ENCODE measurements at regions not wholly inside any gene's neighbourhood (a gene's known extent, or its start where the extent isn't known, plus 50 kb on each side); places are given as distances from the start of the nearest gene placed in this dataset.

GRCh38 chr20:60131375-60131774 lies 173.2 kb downstream of the CDH26 start:
- DNase-seq, result no peak

- DNase-seq, result no peak
These were observed 174.1 kb downstream of the CDH26 start for GRCh38 chr20:60132162-60132826.

GRCh38 chr20:60132827-60133670 lies 174.8 kb downstream of the CDH26 start:
- no peak for DNase-seq

GRCh38 chr20:60135276-60135675 lies 177.1 kb downstream of the CDH26 start:
- DNase-seq, result no peak

- no peak for DNase-seq
These were observed 178.6 kb downstream of the CDH26 start for GRCh38 chr20:60136645-60137401.

- DNase-seq, result peak in 2 of 6 experiments; percentile 10 to 19
These were observed 179.5 kb downstream of the CDH26 start for GRCh38 chr20:60137657-60138245.

- DNase-seq, result peak in 5 of 6 experiments; percentile 0 to 42 (median 6)
These were observed 180.3 kb downstream of the CDH26 start for GRCh38 chr20:60138256-60139220.

GRCh38 chr20:60139663-60140446 lies 181.6 kb downstream of the CDH26 start:
- DNase-seq, result no peak

- no peak for DNase-seq
These were observed 184.4 kb downstream of the CDH26 start for GRCh38 chr20:60142587-60142986.

- no peak for DNase-seq
These were observed 185.1 kb downstream of the CDH26 start for GRCh38 chr20:60143261-60143842.

GRCh38 chr20:60144404-60144803 lies 186.2 kb downstream of the CDH26 start:
- no peak for DNase-seq

GRCh38 chr20:60144974-60145527 lies 186.8 kb downstream of the CDH26 start:
- DNase-seq, result no peak

GRCh38 chr20:60147004-60147403 lies 188.8 kb downstream of the CDH26 start:
- DNase-seq, result no peak

GRCh38 chr20:60148885-60149284 lies 190.7 kb downstream of the CDH26 start:
- no peak for DNase-seq

GRCh38 chr20:60152792-60153191 lies 194.6 kb downstream of the CDH26 start:
- no peak for DNase-seq

- DNase-seq, result no peak
These were observed 202.4 kb downstream of the CDH26 start for GRCh38 chr20:60160451-60161145.

GRCh38 chr20:60167812-60168211 lies 209.6 kb downstream of the CDH26 start:
- no peak for DNase-seq

- DNase-seq, result no peak
These were observed 210.7 kb downstream of the CDH26 start for GRCh38 chr20:60168963-60169362.

- no peak for DNase-seq
These were observed 211.9 kb downstream of the CDH26 start for GRCh38 chr20:60170116-60170515.

GRCh38 chr20:60171313-60171712 lies 213.1 kb downstream of the CDH26 start:
- no peak for DNase-seq
